ENCODE measurements at regions not wholly inside any gene's neighbourhood (a gene's known extent, or its start where the extent isn't known, plus 50 kb on each side); places are given as distances from the start of the nearest gene placed in this dataset.

- TF ChIP-seq REST (IDR thresholded peaks at IDR 0.05; ENCODE audit: unreplicated experiment), result no peak
- no peak for TF ChIP-seq EZH2 (IDR thresholded peaks at IDR 0.05; ENCODE audit: low read depth, unreplicated experiment)
- no peak for TF ChIP-seq CREB1 (CRISPR knock-in tag; IDR thresholded peaks at IDR 0.05; ENCODE audit: low read depth)
- no peak for TF ChIP-seq ETS1 (IDR thresholded peaks at IDR 0.05)
- no peak for TF ChIP-seq EZH2phosphoT487 (IDR thresholded peaks at IDR 0.05; ENCODE audit: unreplicated experiment)
- TF ChIP-seq JUNB (IDR thresholded peaks at IDR 0.05; ENCODE audit: unreplicated experiment), result no peak
- TF ChIP-seq POLR2AphosphoS5 (IDR thresholded peaks at IDR 0.05; ENCODE audit: low read depth), result no peak
- TF ChIP-seq ZNF331 (CRISPR knock-in tag; IDR thresholded peaks at IDR 0.05; ENCODE audit: low read depth), result no peak
- no peak for TF ChIP-seq CTCF (conservative IDR thresholded peaks at IDR 0.05; ENCODE audit: low read depth in 2 of 2)
Measured at GRCh38 chr16:9259914-9260608, 168.6 kb downstream of the HAPSTR1 start (continued).

- H3K9me3 Mint-ChIP-seq, result no peaks in the 10 kb centered on the region
- H3F3A ChIP-seq (replicated peaks; ENCODE audit: low read depth), result no peaks in the 10 kb centered on the region
- DNase-seq (ENCODE audit: low spot score) (no peak), ATAC-seq (no peak)
- H3K79me2 ChIP-seq (replicated peaks; ENCODE audit: insufficient read depth), result no peaks in the 10 kb centered on the region
- H3K4me2 ChIP-seq, result no peak overlapping the region
- H3K36me3 ChIP-seq (ENCODE audit: insufficient read depth), result no peaks in the 10 kb centered on the region
- H2AFZ ChIP-seq, result no peak overlapping the region
- no peak overlapping the region for H3K4me3 ChIP-seq
- peaks cover 5% of the 10 kb centered on the region for H3K27me3 Mint-ChIP-seq (ENCODE audit: insufficient read depth, low read depth, poor library complexity)
- H3K36me3 Mint-ChIP-seq (ENCODE audit: low read depth), result no peaks in the 10 kb centered on the region
- peaks cover 19% of the 10 kb centered on the region for H3K4me1 Mint-ChIP-seq
- H3K27ac ChIP-seq (ENCODE audit: low read depth), result no peak overlapping the region
- no peaks in the 10 kb centered on the region for H3K27me3 ChIP-seq (ENCODE audit: insufficient read depth)
- H3K27ac Mint-ChIP-seq, result no peak overlapping the region
- H3K4me3 Mint-ChIP-seq, result no peak overlapping the region
- H4K20me1 ChIP-seq (replicated peaks; ENCODE audit: insufficient read depth), result no peaks in the 10 kb centered on the region
- H3K9me2 ChIP-seq (ENCODE audit: insufficient read depth), result 0 out of 2 replicates have a peak, but pooled peaks cover 2% of the 10 kb centered on the region
- H3K4me1 ChIP-seq (ENCODE audit: insufficient read depth), result no peaks in the 10 kb centered on the region
- no peak for TF ChIP-seq ETS1 (IDR thresholded peaks at IDR 0.05)
- TF ChIP-seq REST (IDR thresholded peaks at IDR 0.05; ENCODE audit: unreplicated experiment), result no peak
- TF ChIP-seq EZH2 (IDR thresholded peaks at IDR 0.05; ENCODE audit: low read depth, unreplicated experiment), result no peak
- TF ChIP-seq ZNF114 (CRISPR knock-in tag; IDR thresholded peaks at IDR 0.05), result no peak
- TF ChIP-seq POLR2AphosphoS5 (IDR thresholded peaks at IDR 0.05; ENCODE audit: low read depth), result no peak
Measured at GRCh38 chr16:9260666-9261065, 169.2 kb downstream of the HAPSTR1 start.
